Adipose tissue (tissue), 3 donors: ENCODE measurements at regions not wholly inside any gene's neighbourhood (a gene's known extent, or its start where the extent isn't known, plus 50 kb on each side); places are given as distances from the start of the nearest gene placed in this dataset.

Experiments used
- H3K27ac ChIP-seq: one replicate; pipeline ENCODE4 v1.5.1; 2013; ENCODE audit warnings: low read depth, low read length
- WGBS, 3 donors: extraction: QIAGEN DNeasy Blood & Tissue Kit; methylation state at CpG; one replicate each; pipeline ENCODE4 v1.1.7; 2013; 5-methylcytosine and 5-hydroxymethylcytosine counted together
- donor health status: healthy with polysubstance abuse.
- donor health status: Bipolar disorder and iron deficiency.
- donor health status: healthy.

- H3K27ac ChIP-seq = no peak overlapping the region
- 71 to 83% (median 81%) methylated on average over 3 of the region's 3 CpGs for WGBS, 3 donors
These were observed 411.8 kb downstream of the PLPP3 start for GRCh38 chr1:56167596-56167995.

DNA sequence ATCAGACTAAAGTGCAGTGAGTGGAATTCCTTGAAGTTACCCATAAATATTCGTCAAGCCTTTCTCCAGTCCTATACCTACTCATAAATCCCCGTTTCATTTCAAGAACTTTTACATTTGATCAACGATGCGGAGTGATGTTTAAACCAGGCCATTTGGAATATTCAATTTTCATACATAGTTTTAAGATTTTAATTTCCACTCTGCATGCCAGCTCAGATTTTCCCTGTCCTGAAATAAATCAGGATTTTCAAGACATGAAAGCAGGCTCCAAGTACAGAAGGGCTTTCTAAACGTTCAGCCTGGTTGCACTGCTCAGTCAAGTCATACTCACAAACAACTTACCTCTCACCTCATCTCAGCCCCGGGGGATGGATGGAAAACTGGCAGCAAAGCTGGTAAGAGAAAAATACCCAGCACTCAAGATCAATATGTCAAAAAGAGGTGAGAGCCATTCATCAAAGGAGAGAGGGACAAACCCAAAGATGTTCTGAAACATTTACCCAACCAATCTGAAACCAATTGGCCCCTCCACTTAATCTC, 418.5 kb downstream of the PLPP3 start:
- WGBS, 3 donors = 62 to 85% (median 70%) methylated on average over 6 of the region's 6 CpGs

GRCh38 chr1:56156971-56157876, 422.1 kb downstream of the PLPP3 start:
- WGBS, 3 donors = 68 to 77% (median 73%) methylated on average over 5 of the region's 5 CpGs
- no peak overlapping the region for H3K27ac ChIP-seq

More for the DNA sequence above, 418.5 kb downstream of the PLPP3 start:
- H3K27ac ChIP-seq = no peak overlapping the region

- no peak overlapping the region for H3K27ac ChIP-seq
- 61 to 92% (median 89%) methylated on average over 2 of the region's 2 CpGs for WGBS, 3 donors
These were observed 426.1 kb downstream of the PLPP3 start for GRCh38 chr1:56153276-56153675.

DNA sequence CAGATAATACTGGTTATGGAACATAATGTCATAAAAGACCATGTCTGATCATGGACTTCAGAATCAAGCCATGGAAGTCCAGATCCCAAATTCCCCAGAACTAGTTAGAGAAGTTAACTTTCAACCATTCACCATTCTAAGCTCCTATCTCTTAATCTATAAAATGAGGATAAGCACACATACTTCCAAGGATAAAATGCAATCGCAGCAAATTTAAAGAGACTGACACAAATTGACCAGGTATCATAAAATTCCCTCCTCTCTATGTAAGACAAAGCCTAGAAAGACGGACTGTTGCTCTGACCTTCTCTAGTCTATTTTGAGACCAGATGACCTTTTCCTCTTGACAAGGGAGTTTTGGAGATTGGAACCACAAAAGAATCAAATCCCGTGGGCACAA, 426.7 kb downstream of the PLPP3 start:
- no peak overlapping the region for H3K27ac ChIP-seq
- 82 to 89% (median 85%) methylated on average over 3 of the region's 3 CpGs for WGBS, 3 donors

GRCh38 chr1:56151402-56151801, 428.0 kb downstream of the PLPP3 start:
- WGBS, 3 donors = 87 to 96% (median 89%) methylated on average over 2 of the region's 2 CpGs
- H3K27ac ChIP-seq = no peak overlapping the region

DNA sequence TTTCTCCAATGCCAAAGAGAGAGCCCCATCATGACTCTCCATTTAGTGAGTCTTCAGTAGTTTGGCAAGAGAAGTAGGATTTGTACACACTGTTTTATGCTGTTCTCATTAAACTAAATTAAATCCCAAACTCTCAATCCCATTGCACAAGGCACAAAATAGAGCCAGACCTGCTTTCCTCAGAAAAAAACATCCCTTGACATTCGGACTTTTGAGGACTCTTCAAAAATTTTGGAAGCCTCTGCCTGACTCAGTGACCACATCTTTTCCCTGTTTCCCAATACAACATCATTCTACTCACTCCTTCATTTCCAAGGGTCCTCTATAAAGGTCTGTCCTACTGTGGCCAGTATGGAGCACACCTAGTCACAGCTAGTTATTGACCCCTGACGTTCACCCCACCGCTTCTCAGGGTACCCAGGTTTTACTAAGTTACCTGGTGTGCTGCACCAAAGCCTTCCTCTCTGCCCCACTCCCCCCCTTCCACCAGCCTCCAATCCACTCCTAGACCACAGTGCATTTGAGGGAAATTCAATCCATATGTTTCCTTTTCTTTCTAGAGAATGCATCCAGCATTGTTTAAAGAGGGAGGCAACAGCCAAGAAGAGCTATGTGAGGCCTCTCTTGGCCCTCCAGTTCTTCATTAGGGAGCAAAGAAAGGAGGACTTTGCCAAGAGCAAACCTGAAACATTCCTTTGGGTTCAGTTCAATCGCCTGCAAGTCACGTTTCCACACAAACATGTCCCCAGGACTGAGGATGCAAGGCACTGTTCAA, 428.7 kb downstream of the PLPP3 start:
- H3K27ac ChIP-seq = no peak overlapping the region
- 78 to 82% (median 80%) methylated on average over 5 of the region's 5 CpGs for WGBS, 3 donors

GRCh38 chr1:56149761-56150160, 429.6 kb downstream of the PLPP3 start:
- 84 to 89% (median 85%) methylated on average over 6 of the region's 6 CpGs for WGBS, 3 donors
- no peak overlapping the region for H3K27ac ChIP-seq

DNA sequence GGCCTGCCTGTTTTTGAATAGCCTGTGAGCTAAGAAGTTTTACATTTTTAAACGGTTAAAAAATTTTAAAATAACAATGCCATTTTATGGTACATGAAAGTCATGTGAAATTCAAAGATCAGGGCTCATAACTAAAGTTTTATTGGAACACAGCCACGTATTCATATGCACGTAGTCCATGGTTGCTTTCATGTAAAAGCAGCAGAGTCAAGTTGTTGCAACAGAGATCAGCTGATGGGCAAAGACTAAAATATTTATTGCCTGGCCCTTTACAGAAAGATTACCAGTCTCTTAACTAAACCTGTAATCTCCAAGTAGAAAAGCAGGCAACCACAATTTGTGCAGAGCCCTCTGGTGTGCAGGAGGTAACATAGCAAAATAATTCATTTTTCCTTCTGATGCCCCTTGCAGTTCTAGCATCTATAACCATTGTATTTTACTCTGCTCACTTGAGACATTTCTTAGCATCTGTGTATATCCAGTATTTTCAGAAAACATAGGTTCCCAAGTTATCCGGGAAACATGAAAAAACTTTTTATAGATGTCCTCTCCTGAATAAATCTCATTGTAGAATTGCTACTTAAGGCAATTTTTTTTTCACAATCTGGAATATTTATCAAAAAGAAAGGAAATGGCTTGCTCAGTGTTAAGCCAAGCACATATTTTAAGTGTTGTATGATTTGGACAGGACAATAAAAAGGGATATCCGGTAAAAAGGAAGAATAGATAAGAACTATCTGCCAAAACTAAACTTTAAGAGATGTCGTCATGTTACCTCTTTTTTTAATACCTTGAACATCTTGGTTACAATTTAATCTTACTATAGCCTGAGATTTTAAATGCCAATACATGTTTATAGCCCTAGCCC, 430.8 kb downstream of the PLPP3 start:
- WGBS, 3 donors = 57 to 73% (median 58%) methylated on average over 6 of the region's 6 CpGs
- H3K27ac ChIP-seq = no peak overlapping the region

DNA sequence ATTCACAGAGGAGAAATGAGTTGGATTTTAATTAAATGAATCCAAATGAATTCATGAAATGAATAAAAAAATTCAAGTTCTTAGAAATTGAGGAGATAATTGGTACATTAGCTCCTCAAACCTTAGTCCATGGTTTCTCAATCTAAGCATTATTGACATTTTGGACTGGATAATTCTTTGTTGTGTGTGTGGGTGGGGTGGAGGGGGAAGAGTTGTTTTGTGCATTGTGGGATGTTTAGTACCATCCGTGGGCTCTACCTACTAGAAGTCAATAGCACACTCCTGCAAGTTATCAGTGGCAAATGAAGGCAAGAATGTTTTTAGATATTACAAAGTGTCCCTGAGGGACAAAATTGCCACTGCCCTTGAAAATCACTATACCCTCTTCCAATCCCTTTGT, 431.9 kb downstream of the PLPP3 start:
- no peak overlapping the region for H3K27ac ChIP-seq
- WGBS, 3 donors = 65 to 81% (median 72%) methylated on average over 1 of the region's 1 CpG

DNA sequence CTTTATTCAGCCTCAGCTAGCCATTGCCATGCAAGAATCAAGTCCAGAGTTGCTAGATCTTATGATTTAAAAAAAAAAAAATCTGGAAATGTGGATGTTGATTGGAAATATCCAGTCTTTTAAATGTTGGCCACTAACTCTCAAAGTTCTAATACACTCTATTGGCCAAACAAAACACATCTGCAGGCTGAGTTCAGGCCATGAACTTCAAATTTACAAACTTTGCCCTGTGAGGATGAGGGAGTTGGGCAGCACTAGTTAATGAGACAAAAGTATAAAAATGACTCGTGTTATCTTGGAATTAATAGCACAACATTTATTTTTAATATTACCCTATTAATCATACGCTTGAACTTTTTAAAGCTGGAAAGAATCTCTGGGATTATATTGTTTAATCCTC, 432.3 kb downstream of the PLPP3 start:
- no peak overlapping the region for H3K27ac ChIP-seq
- WGBS, 3 donors = 57 to 79% (median 58%) methylated on average over 2 of the region's 2 CpGs

GRCh38 chr1:56146449-56146848, 432.9 kb downstream of the PLPP3 start:
- no peak overlapping the region for H3K27ac ChIP-seq
- 69 to 80% (median 74%) methylated on average over 2 of the region's 2 CpGs for WGBS, 3 donors

DNA sequence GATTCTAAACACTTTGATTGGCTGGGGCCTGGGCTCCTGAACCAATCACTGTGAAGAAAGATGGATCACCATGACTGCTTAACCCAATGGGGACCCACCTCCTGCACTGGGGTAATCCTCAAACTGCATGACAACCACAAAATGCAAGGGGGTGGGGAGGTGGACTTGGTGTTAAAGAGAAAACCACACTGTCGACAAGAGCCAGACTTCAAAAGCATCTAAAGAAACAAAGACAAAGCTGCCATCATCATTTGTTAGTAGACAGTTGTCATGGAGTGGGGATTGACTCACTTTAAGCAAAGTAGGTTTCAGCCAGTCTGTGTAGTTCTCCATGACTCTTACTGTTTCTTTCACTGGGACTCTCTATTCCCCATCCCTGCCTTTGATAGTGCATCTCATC, 433.8 kb downstream of the PLPP3 start:
- 74 to 92% (median 77%) methylated on average over 1 of the region's 1 CpG for WGBS, 3 donors
- H3K27ac ChIP-seq = no peak overlapping the region

DNA sequence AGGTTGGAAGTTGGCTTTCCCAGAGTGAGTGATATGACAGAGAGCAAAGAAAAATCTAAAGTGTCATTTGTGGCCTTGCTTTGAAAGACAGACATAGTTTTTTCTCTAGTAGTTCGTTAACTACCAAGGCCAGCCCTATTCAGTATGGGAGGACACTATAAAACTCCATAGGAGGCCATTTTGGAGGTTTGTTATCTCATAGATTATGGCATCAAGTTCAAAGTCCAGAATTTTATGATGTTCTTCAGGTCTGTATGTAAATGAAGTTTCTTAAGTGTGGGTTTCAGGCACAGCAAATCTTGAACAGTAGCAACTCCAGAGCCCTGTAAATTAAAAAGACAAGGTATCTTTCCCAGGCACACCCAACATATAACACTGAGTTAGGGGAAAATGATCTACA, 437.1 kb downstream of the PLPP3 start:
- H3K27ac ChIP-seq = no peak overlapping the region
- 78 to 97% (median 94%) methylated on average over 1 of the region's 1 CpG for WGBS, 3 donors

DNA sequence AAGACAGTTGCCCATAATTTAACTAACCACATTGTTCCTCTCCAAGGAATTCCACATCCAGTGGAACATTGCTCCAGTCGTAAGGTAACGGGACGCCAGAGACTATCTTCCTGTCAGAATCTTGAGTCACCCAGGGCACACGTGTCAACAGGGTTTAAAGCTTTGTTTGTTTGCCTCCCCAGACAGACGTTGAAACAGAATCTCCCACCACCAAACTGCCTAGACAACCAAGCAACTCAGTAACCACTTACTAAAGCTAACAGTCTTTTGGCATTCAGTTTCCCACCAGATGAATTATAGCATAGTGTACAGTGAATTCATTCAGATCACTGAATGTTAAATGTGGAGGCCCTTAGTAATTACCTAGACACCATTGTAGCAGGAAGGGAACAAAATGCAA, 439.5 kb downstream of the PLPP3 start:
- no peak overlapping the region for H3K27ac ChIP-seq
- 65 to 92% (median 83%) methylated on average over 5 of the region's 5 CpGs for WGBS, 3 donors

- WGBS, 3 donors = 43 to 57% (median 57%) methylated on average over 5 of the region's 5 CpGs
- H3K27ac ChIP-seq = no peak overlapping the region
These were observed 441.6 kb downstream of the PLPP3 start for GRCh38 chr1:56137521-56138505.

GRCh38 chr1:56137090-56137489, 442.3 kb downstream of the PLPP3 start:
- WGBS, 3 donors = 56 to 94% (median 90%) methylated on average over 4 of the region's 4 CpGs
- H3K27ac ChIP-seq = no peak overlapping the region

- no peak overlapping the region for H3K27ac ChIP-seq
These were observed 443.6 kb downstream of the PLPP3 start for GRCh38 chr1:56135864-56136147.
